Loucy (cell line): ENCODE measurements at regions not wholly inside any gene's neighbourhood (a gene's known extent, or its start where the extent isn't known, plus 50 kb on each side); places are given as distances from the start of the nearest gene placed in this dataset.

Experiments
- H2AFZ ChIP-seq: fragments of 200-600 bp; sonication (generic); 2 replicates; pipeline ENCODE4 v1.6.0; 2016; ENCODE audit warnings: antibody characterized with exemption, mild to moderate bottlenecking, low read length, moderate library complexity
- H3F3A ChIP-seq: fragments of 200-600 bp; 2 replicates; pipeline ENCODE4 v1.6.0; 2016; ENCODE audit warnings: antibody characterized with exemption, low read depth, mild to moderate bottlenecking
- H3K27me3 ChIP-seq: fragments of 200-600 bp; sonication (generic); 2 replicates; pipeline ENCODE4 v1.6.1; 2014; ENCODE audit warnings: low read length, mild to moderate bottlenecking; ENCODE audit not compliant: insufficient read depth, poor library complexity, severe bottlenecking
- H3K36me3 ChIP-seq: fragments of 200-600 bp; sonication (generic); 2 replicates; pipeline ENCODE4 v1.6.1; 2016; ENCODE audit warnings: low read length; ENCODE audit not compliant: insufficient read depth
- H3K4me1 ChIP-seq: fragments of 200-600 bp; sonication (generic); 2 replicates; pipeline ENCODE4 v1.5.1; 2014; ENCODE audit warnings: low read length, mild to moderate bottlenecking; ENCODE audit not compliant: insufficient read depth, poor library complexity, severe bottlenecking
- H3K4me2 ChIP-seq: fragments of 200-600 bp; sonication (generic); 2 replicates; pipeline ENCODE4 v1.6.0; 2014; ENCODE audit warnings: antibody characterized with exemption, low read length, low read depth, mild to moderate bottlenecking; ENCODE audit not compliant: poor library complexity, severe bottlenecking
- H3K4me3 ChIP-seq: fragments of 200-600 bp; sonication (generic); 2 replicates; pipeline ENCODE4 v1.5.1; 2014; ENCODE audit warnings: low read length, mild to moderate bottlenecking, mixed read lengths; ENCODE audit not compliant: poor library complexity, severe bottlenecking
- H3K79me2 ChIP-seq: fragments of 200-600 bp; sonication (generic); 2 replicates; pipeline ENCODE4 v1.6.1; 2014; ENCODE audit warnings: low read length; ENCODE audit not compliant: insufficient read depth
- H3K9ac ChIP-seq: fragments of 200-600 bp; sonication (generic); 2 replicates; pipeline ENCODE4 v1.6.0; 2014; ENCODE audit warnings: mild to moderate bottlenecking, low read depth, low read length, moderate library complexity; ENCODE audit not compliant: poor library complexity, severe bottlenecking
- H3K9me2 ChIP-seq: fragments of 200-600 bp; sonication (generic); replicated peaks from 2 replicates; pipeline ENCODE4 v1.6.1; 2016; ENCODE audit warnings: low read depth, low read length, mixed read lengths
- H3K9me3 ChIP-seq: fragments of 200-600 bp; sonication (generic); 2 replicates; pipeline ENCODE4 v1.6.1; 2014; ENCODE audit warnings: mild to moderate bottlenecking, antibody characterized with exemption, low read length, low read depth; ENCODE audit not compliant: insufficient read depth
- H4K20me1 ChIP-seq: fragments of 200-600 bp; sonication (generic); 2 replicates; pipeline ENCODE4 v1.6.0; 2014; ENCODE audit warnings: antibody characterized with exemption, low read length, mild to moderate bottlenecking; ENCODE audit not compliant: insufficient read depth, poor library complexity, severe bottlenecking
- EZH2phosphoT487 ChIP-seq: fragments of 200-600 bp; IDR thresholded peaks from 2 replicates; pipeline ENCODE4 v1.6.1; 2018; ENCODE audit warnings: antibody characterized with exemption, mild to moderate bottlenecking, moderate library complexity, borderline replicate concordance
- TF ChIP-seq, protein P1 (sequence below): fragments of 200-600 bp; sonication (generic); conservative IDR thresholded peaks from 2 replicates; pipeline ENCODE4 v1.5.1; 2014; ENCODE audit warnings: mild to moderate bottlenecking, antibody characterized with exemption, low read length

DNA sequence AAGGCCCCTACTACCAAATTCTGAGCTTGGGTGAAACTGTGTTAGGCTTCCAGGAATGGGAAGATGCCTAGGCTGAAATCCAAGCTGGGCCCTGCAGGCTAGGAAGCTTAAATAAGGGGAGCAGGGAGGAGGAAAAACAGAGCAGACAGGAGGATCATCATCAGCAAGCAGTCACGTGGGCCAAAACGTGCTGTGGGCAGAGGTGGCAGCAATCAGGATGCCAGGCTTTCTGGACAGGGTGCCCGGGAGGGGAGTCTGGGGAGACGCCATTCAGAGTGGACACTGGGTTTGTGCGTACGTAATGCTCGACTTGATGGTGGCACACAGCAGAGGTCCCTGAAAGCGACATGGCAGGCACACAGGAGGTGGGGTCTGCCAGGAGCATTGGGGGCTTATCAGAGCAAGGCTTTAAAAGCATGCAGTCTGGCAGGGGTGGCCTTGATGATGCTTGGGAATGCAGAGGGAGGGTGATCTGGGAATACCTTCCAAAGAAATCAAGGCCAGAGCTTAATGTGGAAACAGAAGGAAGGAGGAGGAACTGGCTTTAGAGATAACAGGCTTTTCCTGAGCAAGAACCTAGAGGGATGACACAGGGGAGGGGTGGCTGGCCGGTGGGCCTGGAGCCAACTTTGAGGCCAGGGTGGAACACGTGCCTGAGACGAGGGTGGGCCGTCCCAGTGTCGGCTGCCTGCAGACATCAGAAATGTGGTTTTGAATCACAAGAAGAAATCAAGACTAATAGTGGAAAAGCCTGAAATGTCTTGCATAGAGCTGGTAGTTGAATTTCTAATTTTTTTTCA lies 212.5 kb downstream of the GADD45G start:
- no peaks in the 10 kb centered on the region for H3K79me2 ChIP-seq

DNA sequence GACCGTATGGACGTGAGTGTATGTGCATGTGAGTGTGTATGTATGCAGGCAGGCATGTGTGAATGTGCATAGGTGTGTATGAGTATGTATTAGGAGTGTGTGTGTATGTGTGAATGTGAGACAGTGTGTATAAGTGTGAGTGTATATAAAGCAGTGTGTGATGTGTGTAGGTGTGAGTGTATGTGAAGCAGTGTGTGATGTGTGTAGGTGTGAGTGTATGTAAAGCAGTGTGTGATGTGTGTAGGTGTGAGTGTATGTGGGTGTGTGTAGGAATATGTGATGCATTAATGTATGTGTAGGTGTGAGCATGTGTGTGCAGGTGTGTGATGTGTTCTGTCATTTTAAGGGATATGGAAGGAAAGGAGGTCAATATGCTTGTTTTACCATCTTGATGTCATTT lies 215.5 kb downstream of the GADD45G start:
- no peaks in the 10 kb centered on the region for H4K20me1 ChIP-seq
- H3K36me3 ChIP-seq, result no peaks in the 10 kb centered on the region
- H3K27me3 ChIP-seq, result no peaks in the 10 kb centered on the region
- H3K79me2 ChIP-seq, result no peaks in the 10 kb centered on the region
- no peaks in the 10 kb centered on the region for H3K4me1 ChIP-seq
- H3K9me3 ChIP-seq, result no peaks in the 10 kb centered on the region
- no peak overlapping the region for H3K4me3 ChIP-seq
- H2AFZ ChIP-seq, result no peak overlapping the region
- no peak overlapping the region for H3K9ac ChIP-seq
- H3K4me2 ChIP-seq, result no peak overlapping the region
- H3K9me2 ChIP-seq, result no peaks in the 10 kb centered on the region
- TF ChIP-seq EZH2phosphoT487, result no peak
- TF ChIP-seq, protein P1, sequence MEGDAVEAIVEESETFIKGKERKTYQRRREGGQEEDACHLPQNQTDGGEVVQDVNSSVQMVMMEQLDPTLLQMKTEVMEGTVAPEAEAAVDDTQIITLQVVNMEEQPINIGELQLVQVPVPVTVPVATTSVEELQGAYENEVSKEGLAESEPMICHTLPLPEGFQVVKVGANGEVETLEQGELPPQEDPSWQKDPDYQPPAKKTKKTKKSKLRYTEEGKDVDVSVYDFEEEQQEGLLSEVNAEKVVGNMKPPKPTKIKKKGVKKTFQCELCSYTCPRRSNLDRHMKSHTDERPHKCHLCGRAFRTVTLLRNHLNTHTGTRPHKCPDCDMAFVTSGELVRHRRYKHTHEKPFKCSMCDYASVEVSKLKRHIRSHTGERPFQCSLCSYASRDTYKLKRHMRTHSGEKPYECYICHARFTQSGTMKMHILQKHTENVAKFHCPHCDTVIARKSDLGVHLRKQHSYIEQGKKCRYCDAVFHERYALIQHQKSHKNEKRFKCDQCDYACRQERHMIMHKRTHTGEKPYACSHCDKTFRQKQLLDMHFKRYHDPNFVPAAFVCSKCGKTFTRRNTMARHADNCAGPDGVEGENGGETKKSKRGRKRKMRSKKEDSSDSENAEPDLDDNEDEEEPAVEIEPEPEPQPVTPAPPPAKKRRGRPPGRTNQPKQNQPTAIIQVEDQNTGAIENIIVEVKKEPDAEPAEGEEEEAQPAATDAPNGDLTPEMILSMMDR, result no peak
- H3F3A ChIP-seq, result no peaks in the 10 kb centered on the region

More for the DNA sequence above, 212.5 kb downstream of the GADD45G start:
- Histone ChIP-seq H3K9me2 (no peaks in the 10 kb centered on the region), H3K36me3 (no peaks in the 10 kb centered on the region), H3F3A (no peaks in the 10 kb centered on the region), H3K9me3 (no peaks in the 10 kb centered on the region), H2AFZ (no peak overlapping the region), H3K4me2 (no peak overlapping the region), H3K4me1 (no peaks in the 10 kb centered on the region), H4K20me1 (no peaks in the 10 kb centered on the region), H3K27me3 (no peaks in the 10 kb centered on the region), H3K4me3 (no peak overlapping the region), H3K9ac (no peak overlapping the region)
- TF ChIP-seq, protein P1, result no peak
- TF ChIP-seq EZH2phosphoT487, result no peak

DNA sequence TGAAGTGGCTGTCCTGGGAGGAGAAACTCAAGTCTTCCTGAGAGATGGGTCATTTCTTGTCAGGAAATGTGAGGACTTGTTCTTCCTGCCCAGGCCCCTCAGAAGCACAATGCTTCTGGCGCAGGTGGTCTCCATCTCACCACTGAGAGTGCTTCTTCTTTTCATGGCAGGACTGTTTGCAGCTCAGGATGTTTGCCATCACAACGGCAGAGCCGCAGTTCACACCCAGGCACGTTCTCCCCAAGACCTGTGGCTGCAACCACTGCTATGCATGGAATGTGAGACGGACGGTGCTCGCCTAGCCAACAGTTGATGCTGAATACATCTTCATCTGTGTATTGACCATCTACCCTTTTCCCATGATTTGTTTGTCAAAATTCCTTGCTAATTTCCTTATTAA lies 216.3 kb downstream of the GADD45G start:
- no peaks in the 10 kb centered on the region for H3K27me3 ChIP-seq
- no peaks in the 10 kb centered on the region for H3K9me2 ChIP-seq
- no peaks in the 10 kb centered on the region for H3K4me1 ChIP-seq
- no peaks in the 10 kb centered on the region for H4K20me1 ChIP-seq
- H3K4me2 ChIP-seq, result no peak overlapping the region
- H3F3A ChIP-seq, result no peaks in the 10 kb centered on the region
- no peak overlapping the region for H3K4me3 ChIP-seq
- TF ChIP-seq, protein P1, result no peak
- no peak for TF ChIP-seq EZH2phosphoT487
- no peaks in the 10 kb centered on the region for H3K36me3 ChIP-seq
- no peak overlapping the region for H2AFZ ChIP-seq
- H3K79me2 ChIP-seq, result no peaks in the 10 kb centered on the region
- H3K9ac ChIP-seq, result no peak overlapping the region
- no peaks in the 10 kb centered on the region for H3K9me3 ChIP-seq
